ENCODE measurements at regions not wholly inside any gene's neighbourhood (a gene's known extent, or its start where the extent isn't known, plus 50 kb on each side); places are given as distances from the start of the nearest gene placed in this dataset.
"Not testable (repeated sequence)": the region's sequence is repeated elsewhere in the genome, so short reads cannot be mapped to it uniquely, and the experiment has no call there.

- no peaks in the 10 kb centered on the region for H3K9me3 ChIP-seq (ENCODE audit: control insufficient read depth, low read length, poor library complexity, severe bottlenecking)
- H3K27me3 Mint-ChIP-seq = no peaks in the 10 kb centered on the region
- H3K4me3 Mint-ChIP-seq = no peak overlapping the region
- no peak overlapping the region for H3K27ac Mint-ChIP-seq
- no peaks in the 10 kb centered on the region for H3K36me3 Mint-ChIP-seq (ENCODE audit: low read depth)
- no peaks in the 10 kb centered on the region for H3K4me1 Mint-ChIP-seq
- DNase-seq (no peak), ATAC-seq (no peak)
Measured at GRCh38 chr13:33651766-33652165, 166.2 kb upstream of the RFC3 start.

GRCh38 chr13:33657274-33657673, 160.7 kb upstream of the RFC3 start:
- H3K27ac Mint-ChIP-seq = no peak overlapping the region
- ATAC-seq (no peak), DNase-seq (no peak)
- no peaks in the 10 kb centered on the region for H3K36me3 Mint-ChIP-seq (ENCODE audit: low read depth)
- H3K4me1 Mint-ChIP-seq = no peaks in the 10 kb centered on the region
- H3K4me3 Mint-ChIP-seq = no peak overlapping the region
- H3K27me3 Mint-ChIP-seq = peaks cover 9% of the 10 kb centered on the region
- H3K9me3 ChIP-seq (ENCODE audit: control insufficient read depth, low read length, poor library complexity, severe bottlenecking) = no peaks in the 10 kb centered on the region

GRCh38 chr13:33659466-33659865, 158.5 kb upstream of the RFC3 start:
- Mint-ChIP-seq H3K27ac (no peak overlapping the region), H3K27me3 (peaks cover 9% of the 10 kb centered on the region), H3K4me3 (no peak overlapping the region), H3K4me1 (no peaks in the 10 kb centered on the region), H3K36me3 (ENCODE audit: low read depth) (no peaks in the 10 kb centered on the region)
- DNase-seq (no peak), ATAC-seq (no peak)
- no peaks in the 10 kb centered on the region for H3K9me3 ChIP-seq (ENCODE audit: control insufficient read depth, low read length, poor library complexity, severe bottlenecking)

- H3K4me3 Mint-ChIP-seq = no peak overlapping the region
- no peaks in the 10 kb centered on the region for H3K4me1 Mint-ChIP-seq
- DNase-seq (no peak), ATAC-seq (no peak)
- H3K36me3 Mint-ChIP-seq (ENCODE audit: low read depth) = no peaks in the 10 kb centered on the region
- no peaks in the 10 kb centered on the region for H3K9me3 ChIP-seq (ENCODE audit: control insufficient read depth, low read length, poor library complexity, severe bottlenecking)
- no peak overlapping the region for H3K27ac Mint-ChIP-seq
- H3K27me3 Mint-ChIP-seq = peaks cover 9% of the 10 kb centered on the region
Measured at GRCh38 chr13:33659894-33660293, 158.1 kb upstream of the RFC3 start.

- H3K27ac Mint-ChIP-seq = no peak overlapping the region
- peaks cover 5% of the 10 kb centered on the region for H3K4me1 Mint-ChIP-seq
- no peak overlapping the region for H3K4me3 Mint-ChIP-seq
- DNase-seq = no peak
- H3K9me3 ChIP-seq (ENCODE audit: control insufficient read depth, low read length, poor library complexity, severe bottlenecking) = no peaks in the 10 kb centered on the region
- H3K36me3 Mint-ChIP-seq (ENCODE audit: low read depth) = no peaks in the 10 kb centered on the region
- peaks cover 9% of the 10 kb centered on the region for H3K27me3 Mint-ChIP-seq
- no peak for ATAC-seq
Measured at GRCh38 chr13:33662392-33662791, 155.6 kb upstream of the RFC3 start.

- Mint-ChIP-seq H3K27ac (no peak overlapping the region), H3K36me3 (ENCODE audit: low read depth) (no peaks in the 10 kb centered on the region), H3K4me3 (no peak overlapping the region), H3K4me1 (peaks cover 9% of the 10 kb centered on the region), H3K27me3 (peaks cover 4% of the 10 kb centered on the region)
- ATAC-seq (no peak), DNase-seq (no peak)
- no peaks in the 10 kb centered on the region for H3K9me3 ChIP-seq (ENCODE audit: control insufficient read depth, low read length, poor library complexity, severe bottlenecking)
Measured at GRCh38 chr13:33665626-33666175, 152.2 kb upstream of the RFC3 start.

- DNase-seq (no peak), ATAC-seq (no peak)
- Mint-ChIP-seq H3K36me3 (ENCODE audit: low read depth) (no peaks in the 10 kb centered on the region), H3K27ac (no peak overlapping the region), H3K4me1 (peaks cover 12% of the 10 kb centered on the region), H3K4me3 (no peak overlapping the region), H3K27me3 (no peaks in the 10 kb centered on the region)
- no peaks in the 10 kb centered on the region for H3K9me3 ChIP-seq (ENCODE audit: control insufficient read depth, low read length, poor library complexity, severe bottlenecking)
Measured at GRCh38 chr13:33671560-33671959, 146.4 kb upstream of the RFC3 start.

GRCh38 chr13:33672022-33672421, 145.9 kb upstream of the RFC3 start:
- not testable (repeated sequence) for H3K36me3 Mint-ChIP-seq (ENCODE audit: low read depth); H3K4me3 Mint-ChIP-seq; DNase-seq; H3K9me3 ChIP-seq (ENCODE audit: control insufficient read depth, low read length, poor library complexity, severe bottlenecking); H3K27me3 Mint-ChIP-seq; H3K27ac Mint-ChIP-seq; ATAC-seq
- H3K4me1 Mint-ChIP-seq = peaks cover 11% of the 10 kb centered on the region

- no peak overlapping the region for H3K4me3 Mint-ChIP-seq
- ATAC-seq = no peak
- DNase-seq = no peak
- no peak overlapping the region for H3K27ac Mint-ChIP-seq
- no peaks in the 10 kb centered on the region for H3K9me3 ChIP-seq (ENCODE audit: control insufficient read depth, low read length, poor library complexity, severe bottlenecking)
- no peaks in the 10 kb centered on the region for H3K27me3 Mint-ChIP-seq
- H3K4me1 Mint-ChIP-seq = peaks cover 13% of the 10 kb centered on the region
- H3K36me3 Mint-ChIP-seq (ENCODE audit: low read depth) = no peaks in the 10 kb centered on the region
Measured at GRCh38 chr13:33676045-33676989, 141.6 kb upstream of the RFC3 start.

- H3K4me3 Mint-ChIP-seq = no peak overlapping the region
- peaks cover 13% of the 10 kb centered on the region for H3K4me1 Mint-ChIP-seq
- ATAC-seq (no peak), DNase-seq (no peak)
- H3K9me3 ChIP-seq (ENCODE audit: control insufficient read depth, low read length, poor library complexity, severe bottlenecking) = no peaks in the 10 kb centered on the region
- H3K27me3 Mint-ChIP-seq = no peaks in the 10 kb centered on the region
- H3K36me3 Mint-ChIP-seq (ENCODE audit: low read depth) = no peaks in the 10 kb centered on the region
- H3K27ac Mint-ChIP-seq = peak overlapping the region; percentile 45
Measured at GRCh38 chr13:33677215-33677614, 140.7 kb upstream of the RFC3 start.

GRCh38 chr13:33678084-33678483, 139.9 kb upstream of the RFC3 start:
- Mint-ChIP-seq H3K36me3 (ENCODE audit: low read depth) (no peaks in the 10 kb centered on the region), H3K27ac (no peak overlapping the region), H3K4me1 (peaks cover 13% of the 10 kb centered on the region), H3K4me3 (no peak overlapping the region), H3K27me3 (no peaks in the 10 kb centered on the region)
- ATAC-seq = no peak
- DNase-seq = no peak
- H3K9me3 ChIP-seq (ENCODE audit: control insufficient read depth, low read length, poor library complexity, severe bottlenecking) = no peaks in the 10 kb centered on the region

GRCh38 chr13:33678906-33679657, 138.9 kb upstream of the RFC3 start:
- H3K9me3 ChIP-seq (ENCODE audit: control insufficient read depth, low read length, poor library complexity, severe bottlenecking) = no peaks in the 10 kb centered on the region
- Mint-ChIP-seq H3K4me3 (peak overlapping the region; percentile 82), H3K36me3 (ENCODE audit: low read depth) (no peaks in the 10 kb centered on the region), H3K4me1 (peaks cover 13% of the 10 kb centered on the region), H3K27me3 (no peaks in the 10 kb centered on the region), H3K27ac (peak overlapping the region; percentile 90)
- DNase-seq (peak; percentile 13 to 48 (median 31)), ATAC-seq (peak; percentile 97)

- no peak for ATAC-seq
- peak overlapping the region; percentile 82 for H3K4me3 Mint-ChIP-seq
Measured at GRCh38 chr13:33679658-33680012, 138.3 kb upstream of the RFC3 start.

More at GRCh38 chr13:33679658-33680012, 138.3 kb upstream of the RFC3 start:
- Mint-ChIP-seq H3K27me3 (no peaks in the 10 kb centered on the region), H3K36me3 (ENCODE audit: low read depth) (no peaks in the 10 kb centered on the region), H3K4me1 (peaks cover 13% of the 10 kb centered on the region), H3K27ac (peak overlapping the region; percentile 90)
- DNase-seq = no peak
- H3K9me3 ChIP-seq (ENCODE audit: control insufficient read depth, low read length, poor library complexity, severe bottlenecking) = no peaks in the 10 kb centered on the region

All from T-helper 17 cell (primary cell).